Stimulated activated CD8-positive, alpha-beta memory T cell treated with anti-CD3 and anti-CD28 coated beads, Interleukin-4, amount 100 ng/mL, for 48 hours (primary cell): ENCODE measurements at regions not wholly inside any gene's neighbourhood (a gene's known extent, or its start where the extent isn't known, plus 50 kb on each side); places are given as distances from the start of the nearest gene placed in this dataset.
"Not testable (repeated sequence)": the region's sequence is repeated elsewhere in the genome, so short reads cannot be mapped to it uniquely, and the experiment has no call there.

Experiments used
- DNase-seq: peaks from one replicate; pipeline ENCODE4 v3.0.0-alpha.2; 2020

DNA sequence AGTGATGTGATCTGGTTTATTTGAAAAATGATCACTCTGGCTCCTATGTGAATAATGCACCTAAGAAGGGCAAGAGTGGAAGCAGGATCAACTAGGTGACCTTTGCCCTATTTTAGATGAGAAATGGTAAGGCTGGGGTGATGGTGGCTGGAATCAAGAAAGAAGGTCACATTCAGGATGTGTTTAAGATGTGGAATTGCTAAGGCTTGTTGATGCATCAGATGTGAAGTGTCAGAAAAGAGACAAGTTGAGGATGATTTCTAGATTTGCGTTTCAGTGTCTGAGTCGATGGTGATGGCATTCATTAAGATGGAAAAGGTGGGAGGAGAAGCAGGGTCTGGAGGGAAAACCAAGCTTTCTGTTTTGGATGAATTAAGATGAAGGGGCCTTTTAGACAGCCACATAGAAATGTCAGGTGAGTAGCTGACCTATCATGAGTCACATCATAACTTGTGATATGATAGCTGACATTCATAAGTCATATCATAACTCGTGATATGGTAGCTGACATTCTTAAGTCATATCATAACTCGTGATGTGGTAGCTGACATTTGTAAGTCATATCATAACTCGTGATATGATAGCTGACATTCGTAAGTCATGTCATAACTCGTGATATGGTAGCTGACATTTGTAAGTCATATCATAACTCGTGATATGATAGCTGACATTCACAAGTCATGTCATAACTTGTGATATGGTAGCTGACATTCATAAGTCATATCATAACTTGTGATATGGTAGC is 101.2 kb upstream of the SEC11C start:
- DNase-seq, result no peak

DNA sequence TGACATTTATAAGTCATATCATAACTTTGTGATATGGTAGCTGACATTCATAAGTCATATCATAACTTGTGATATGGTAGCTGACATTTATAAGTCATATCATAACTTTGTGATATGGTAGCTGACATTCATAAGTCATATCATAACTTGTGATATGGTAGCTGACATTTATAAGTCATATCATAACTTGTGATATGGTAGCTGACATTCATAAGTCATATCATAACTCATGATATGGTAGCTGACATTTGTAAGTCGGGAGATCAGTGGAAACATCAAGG is 100.7 kb upstream of the SEC11C start:
- not testable (repeated sequence) for DNase-seq

DNA sequence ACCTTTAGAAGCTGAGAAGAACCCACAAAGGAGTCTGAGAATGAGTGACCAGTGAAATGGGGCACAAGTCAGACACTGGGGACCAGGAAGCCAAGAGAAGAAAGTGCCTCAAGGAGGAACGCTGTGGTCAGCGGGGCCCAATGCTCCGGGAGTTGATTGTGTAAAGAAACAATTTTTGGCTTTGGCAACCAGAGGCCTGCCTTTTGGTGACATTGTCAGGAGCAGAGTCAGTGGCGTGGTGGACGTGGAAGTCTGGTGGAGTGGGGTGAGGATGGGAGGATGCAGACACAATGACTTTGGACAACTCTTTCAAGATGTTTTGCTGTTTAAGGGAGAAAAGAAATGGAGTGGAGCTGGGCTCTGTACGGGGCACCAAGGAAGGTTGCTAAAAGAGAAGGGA is 100.2 kb upstream of the SEC11C start:
- DNase-seq, result no peak

DNA sequence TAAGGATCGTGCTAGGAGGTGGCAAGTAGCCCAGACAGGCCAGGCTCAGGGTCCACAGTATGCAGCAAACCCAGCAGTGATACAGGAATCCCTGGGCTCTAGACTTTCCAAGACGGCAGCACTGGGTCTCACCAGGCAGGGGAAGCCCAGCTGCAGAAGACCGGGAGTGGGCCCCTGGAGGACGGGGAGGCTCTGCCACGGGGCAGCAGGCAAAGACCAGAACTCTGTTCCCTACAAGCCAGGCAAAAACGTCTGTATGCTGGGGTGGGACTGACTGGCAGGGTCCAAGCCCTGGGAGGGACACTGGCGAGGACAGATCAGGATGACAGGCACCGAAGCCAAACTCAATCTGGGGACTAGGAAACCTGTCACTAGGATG is 98.9 kb upstream of the SEC11C start:
- DNase-seq, result no peak

DNA sequence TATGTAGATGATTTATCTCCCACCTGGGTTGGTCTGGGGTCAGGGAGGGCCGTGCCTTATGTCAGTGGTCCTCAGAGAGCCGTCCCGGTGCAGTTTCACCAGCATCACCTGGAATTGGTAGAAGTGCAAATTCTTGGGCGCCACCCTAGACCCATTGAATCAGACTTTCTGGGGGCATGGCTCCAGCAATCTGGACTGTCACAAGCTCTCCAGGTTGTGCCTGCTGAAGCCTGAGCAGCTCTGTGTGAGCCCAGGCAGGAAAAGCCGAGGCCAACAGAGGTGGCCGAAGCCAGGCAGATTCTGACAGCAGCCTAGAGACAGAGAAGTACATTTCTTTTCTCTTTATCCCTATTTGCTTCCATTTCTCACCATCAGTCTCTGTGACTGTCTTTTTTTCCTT is 98.4 kb upstream of the SEC11C start:
- no peak for DNase-seq

DNA sequence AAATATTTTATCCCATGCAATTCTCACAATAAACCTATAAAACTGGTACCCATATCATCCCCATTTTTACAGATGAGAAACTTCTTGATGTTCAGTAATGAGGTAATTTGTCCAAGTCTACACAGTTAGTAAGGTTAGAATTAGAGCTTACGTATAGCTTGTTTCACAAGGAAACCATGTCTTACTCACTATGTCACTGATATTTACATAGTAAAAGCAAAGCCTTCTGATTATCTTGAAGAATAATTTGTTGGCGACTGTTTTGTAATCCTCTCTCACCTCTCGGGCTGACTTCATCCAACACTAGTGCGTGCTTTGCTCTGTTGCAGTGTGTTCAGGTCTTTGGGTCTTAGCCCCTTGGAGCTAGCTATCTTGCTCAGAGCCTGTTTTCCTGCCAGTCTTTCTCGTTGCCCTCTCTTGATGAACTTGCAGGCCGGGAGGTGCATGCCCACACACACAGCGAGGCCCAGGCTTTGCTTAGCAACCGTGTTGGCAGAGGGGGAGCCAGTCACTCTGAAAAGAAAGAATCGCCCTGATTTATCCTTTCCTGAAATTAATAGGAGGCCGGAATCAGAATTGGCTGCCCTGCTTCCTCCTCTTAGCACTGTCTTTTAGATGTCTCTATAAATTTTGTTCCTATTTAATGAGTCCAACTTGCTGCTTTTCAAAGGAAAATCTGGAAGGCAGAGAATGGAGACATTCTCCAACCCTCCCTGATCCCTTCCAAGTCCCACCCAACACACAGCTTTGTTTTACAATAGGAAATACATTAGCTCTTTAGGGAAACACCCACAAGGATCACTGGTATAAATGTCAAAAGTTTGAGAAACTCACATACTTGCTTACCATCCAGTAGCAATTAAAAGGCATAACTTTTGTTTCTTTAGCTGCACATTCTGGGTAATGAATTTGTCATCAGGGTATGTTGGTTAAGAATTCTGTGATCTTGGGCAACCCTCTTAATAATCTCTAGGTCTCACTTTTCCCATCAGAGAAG is 97.6 kb upstream of the SEC11C start:
- no peak for DNase-seq

DNA sequence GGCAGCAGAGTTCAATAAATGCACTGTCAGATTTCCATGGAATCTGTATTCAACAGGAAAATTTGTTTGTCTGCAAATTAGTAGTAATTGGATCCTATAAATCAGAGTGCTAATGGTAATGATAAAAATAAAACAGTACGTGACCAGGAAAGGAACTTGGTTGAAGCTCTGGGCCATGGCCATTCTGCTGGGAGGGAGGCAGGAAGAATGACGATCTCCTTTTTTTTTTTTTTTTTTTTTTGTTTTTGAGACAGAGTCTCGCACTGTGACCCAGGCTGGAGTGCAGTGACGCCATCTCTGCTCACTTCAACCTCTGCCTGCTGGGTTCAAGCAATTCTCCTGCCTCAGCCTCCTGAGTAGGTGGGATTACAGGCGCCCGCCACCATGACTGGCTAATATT is 94.8 kb upstream of the SEC11C start:
- DNase-seq, result no peak

DNA sequence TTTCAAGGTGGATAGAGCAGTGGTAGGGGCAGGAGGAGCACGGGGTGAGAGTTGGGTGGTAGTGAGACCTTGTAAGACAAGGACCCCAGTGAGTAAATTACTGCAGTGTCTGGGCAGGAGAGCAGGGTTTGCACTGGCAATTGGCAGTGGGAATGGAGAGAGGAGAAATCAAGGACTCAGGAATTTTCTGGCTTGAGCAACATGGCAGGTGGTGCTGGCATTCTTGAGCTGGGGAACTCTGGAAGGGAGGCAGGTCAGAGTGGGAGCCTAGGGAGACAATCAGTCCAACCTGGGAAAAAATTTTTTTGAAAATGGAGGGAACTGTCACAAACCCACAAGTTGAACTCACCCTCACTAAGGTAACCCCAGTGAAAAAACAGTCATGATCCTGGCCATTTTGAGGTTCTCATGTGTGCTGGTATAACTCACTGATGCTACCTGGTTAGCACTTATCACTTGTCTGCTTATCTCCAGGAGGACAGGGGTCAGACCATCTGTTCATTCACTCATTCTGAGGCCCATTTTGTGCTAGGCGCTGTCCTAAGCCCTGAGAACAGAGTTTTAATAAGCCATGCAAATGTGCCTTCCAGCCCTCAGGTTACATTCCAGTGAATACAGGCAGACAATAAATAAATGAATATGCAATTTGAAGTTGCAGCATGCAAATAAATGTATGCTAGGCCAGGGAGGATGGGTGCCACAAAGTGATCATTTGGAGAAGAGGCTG is 92.2 kb upstream of the SEC11C start:
- DNase-seq, result no peak

DNA sequence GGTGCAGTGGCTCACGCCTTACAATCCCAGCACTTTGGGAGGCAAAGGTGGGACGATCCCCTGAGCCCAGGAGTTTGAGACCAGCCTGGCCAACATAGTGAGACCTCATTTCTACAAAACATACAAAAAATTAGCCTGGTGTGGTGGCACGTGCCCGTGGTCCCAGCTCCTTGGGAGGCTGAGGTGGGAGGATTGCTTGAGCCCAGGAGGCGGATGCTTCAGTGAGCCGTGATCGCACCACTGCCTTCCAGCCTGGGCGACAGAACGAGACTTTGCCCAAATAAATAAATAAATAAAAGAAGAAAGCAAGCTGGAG is 91.7 kb upstream of the SEC11C start:
- DNase-seq, result no peak

DNA sequence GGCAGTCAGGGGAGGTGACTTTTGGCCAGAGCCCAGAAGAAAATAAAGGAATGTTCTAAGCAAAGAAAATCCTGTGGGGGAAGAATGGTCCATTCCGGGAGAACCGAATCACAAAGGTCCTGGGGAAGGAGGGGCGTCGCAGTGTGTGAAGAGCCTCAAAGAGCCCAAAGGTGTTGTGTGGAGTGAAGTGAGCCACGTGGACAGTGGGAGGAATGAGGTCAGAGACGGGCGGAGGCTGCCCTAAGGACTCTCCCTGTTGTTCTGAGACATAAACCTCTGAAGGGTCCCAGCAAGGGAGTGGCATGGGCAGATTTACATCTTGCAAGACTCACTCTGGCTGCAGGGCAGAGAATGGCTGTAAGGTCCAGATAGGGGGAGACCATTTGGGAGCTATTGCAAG is 91.3 kb upstream of the SEC11C start:
- no peak for DNase-seq

DNA sequence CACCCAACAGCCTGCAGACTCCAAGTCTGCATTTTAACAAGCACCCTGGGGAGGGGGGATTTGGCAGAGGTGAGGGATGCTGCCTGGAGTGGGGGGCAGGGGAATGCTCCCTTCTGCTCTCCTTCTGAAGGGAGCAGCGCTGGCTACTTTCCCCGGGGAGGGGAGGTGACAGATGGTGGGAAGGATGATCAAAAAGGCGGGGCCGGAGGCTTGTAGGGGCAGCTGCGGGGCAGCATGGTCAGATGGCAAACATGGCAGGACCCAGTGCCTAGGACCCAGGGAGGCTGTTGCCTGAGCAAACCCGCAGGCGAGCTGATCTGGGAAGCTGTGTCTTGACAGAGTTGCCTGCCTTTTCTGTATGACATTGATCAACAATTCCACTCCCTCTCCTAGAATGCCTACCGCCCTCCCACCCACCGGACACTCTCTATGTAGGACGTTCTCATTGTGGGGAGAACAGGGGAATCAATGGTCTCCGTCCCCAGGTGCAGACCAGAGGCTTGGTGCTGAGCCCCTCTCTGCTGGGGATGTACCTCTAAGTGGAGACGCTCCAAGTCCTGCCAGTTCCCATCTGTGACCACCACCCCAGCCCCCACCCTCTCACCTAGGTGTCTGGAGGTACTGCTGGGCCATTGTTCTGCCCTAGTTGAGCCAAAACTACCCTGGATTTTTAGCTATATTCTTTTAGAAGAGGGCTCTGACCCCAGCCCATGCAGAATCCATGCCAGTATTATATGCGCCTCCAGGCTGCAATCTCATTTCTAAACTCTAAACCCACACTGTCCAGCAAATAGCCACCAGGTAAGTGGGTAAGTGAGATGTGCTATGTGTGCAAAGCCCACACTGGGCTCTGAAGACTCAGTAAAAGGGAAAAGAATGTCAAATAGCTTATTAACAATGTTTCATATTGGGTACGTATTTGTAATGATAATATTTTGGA is 89.7 kb upstream of the SEC11C start:
- DNase-seq, result no peak

DNA sequence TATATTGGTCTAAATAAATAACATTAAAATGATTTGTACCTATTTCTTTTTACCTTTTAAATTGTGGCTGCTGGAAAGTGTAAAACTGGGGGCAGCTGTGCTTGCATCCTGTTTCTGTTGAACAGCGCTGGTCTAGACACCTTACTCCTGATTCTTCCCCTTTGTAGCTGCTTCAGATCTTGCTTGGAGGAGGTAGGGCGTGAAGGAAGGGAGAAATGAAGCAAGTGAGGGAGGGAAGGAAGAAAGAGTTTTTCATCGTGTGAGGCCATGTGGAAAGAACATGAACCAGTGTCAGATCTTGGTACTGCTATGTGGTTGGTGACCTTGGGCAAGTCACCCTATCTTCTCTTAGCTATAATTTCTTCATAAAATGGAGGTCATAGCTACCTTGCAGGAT is 89.0 kb upstream of the SEC11C start:
- no peak for DNase-seq

DNA sequence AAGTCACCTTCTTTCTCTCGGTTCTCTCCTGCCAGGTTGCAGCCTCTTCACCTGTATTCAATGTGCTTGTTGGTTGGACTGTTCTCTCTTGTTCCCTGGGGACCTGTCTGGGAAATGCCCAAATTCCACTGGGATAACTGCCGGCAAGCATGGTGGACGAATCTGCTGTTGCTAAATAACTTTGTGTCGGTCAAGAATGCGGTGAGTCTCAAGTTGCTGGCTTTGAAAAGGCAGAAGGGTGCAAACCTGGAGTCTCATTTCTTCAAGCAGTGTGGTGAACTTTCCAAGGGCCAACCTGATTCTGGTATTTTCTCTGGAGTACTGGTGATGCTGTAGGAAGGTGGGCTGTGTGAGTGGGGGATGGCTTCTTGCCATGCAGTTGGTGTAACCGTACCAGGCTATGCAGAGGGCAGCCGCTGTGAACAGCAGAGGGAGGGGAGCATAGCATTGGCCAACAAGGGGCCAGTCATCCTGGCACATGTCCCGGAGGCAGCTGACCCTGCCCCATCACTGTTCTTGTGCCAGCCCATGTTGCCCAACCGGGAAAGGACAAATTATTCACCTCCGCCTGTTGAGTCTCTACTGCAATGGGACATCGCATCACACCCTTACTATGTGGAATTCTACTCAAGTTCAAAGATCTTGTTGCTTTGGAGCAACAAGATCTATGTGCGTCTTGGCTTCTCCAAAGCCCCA is 88.1 kb upstream of the SEC11C start:
- no peak for DNase-seq

DNA sequence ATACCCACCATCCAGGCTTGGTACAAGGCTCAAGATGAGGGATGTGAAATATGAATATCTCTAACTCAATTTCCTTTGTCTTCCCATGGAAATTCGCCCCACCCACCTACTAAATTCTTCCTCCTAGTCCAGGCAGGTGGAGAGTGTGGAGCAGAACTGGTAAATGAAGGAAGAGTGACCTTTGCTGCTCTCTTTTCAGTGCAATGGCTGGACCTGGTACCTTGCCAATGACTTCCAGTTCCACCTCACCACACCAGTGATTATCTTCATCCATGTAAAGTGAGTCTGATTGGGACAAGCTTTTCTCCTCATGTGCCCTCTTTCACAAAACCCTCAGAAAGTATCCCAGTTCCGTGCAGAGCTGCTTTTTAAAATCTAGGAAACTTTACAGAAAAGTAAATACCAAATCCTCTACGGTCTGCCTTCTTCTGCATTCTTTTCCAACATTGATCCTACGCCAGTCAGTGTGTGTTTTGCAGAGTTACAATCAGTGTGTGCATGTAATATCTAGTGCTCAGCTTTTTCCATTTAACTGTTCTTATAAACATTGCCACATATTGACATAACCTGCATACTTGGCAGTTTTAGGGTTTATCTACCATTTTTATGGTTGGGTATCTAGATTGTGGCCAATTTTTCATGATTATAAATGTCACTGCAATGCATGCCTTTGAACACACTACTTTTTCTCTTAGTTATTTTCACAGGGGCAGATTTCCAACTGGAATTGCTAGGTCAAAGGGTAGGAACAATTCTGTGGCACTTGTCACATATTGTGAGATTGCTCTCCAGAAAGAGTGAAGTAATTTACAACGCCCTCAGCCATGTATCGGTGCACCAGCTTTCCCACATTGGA is 86.5 kb upstream of the SEC11C start:
- no peak for DNase-seq

DNA sequence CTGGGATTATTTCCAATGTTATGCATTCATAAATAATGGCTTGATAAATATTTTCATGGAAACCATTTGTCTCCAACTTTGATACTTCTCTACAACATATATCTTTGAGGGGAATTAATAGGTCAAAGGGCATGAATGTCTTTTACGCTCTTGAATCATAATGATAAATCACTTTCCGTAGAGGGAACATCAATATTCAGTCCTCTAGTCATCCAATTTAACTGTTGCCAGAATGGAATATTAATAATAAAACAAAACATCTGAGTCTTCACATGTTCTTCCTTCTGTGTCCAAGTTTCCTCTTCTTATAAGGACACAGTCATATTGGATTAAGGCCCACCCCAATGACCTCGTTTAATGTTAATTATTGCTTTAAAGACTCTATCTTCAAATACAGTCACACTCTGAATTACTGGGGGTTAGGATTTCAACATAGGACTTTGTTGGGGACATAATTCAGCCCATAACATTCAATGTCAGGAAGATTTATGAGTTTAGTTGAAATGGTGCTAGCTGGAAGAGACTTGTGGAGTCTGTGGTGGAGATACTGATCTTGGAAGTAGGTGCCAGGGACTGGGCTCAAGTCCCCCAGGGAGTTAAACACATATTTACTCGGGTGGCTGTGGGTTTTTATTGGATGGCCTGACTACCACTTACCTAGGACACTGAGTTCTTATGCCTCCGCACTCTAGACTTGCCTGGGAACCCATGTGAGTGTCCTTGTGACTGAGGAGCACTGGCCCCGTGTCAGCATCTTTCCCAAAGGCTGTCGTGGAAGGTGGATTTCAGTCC is 85.0 kb upstream of the SEC11C start:
- DNase-seq, result no peak

DNA sequence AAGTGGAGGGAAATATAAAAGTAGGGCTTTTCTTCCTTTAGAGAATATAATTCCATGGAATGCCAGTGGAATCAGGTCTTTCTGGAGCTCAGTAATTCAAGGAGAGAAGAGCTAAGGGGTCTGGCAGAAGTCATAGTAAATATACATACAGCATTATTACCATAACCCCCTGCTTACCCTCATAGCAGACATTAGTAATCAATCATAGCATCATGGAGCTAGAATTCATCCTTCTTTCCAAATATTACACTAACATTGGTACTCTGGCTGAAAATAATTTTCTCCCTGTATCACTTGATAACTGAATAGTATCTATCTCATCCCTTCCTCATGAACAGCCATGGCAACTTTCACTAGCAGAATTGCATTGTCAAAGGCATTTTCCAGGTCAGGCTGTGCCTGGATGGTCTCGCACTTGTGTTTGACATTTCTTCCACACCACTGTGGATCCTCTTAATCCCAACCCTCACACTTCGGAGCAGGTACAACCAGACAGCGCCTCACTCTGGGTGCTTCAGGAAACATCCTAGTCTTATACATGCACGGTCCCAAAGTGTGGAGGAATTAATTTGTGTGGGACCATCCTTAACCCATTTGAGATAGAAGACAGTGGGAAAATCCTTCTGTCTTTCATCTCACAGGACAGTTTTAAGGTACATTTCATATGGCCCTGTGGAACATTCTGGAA is 84.2 kb upstream of the SEC11C start:
- DNase-seq, result no peak

DNA sequence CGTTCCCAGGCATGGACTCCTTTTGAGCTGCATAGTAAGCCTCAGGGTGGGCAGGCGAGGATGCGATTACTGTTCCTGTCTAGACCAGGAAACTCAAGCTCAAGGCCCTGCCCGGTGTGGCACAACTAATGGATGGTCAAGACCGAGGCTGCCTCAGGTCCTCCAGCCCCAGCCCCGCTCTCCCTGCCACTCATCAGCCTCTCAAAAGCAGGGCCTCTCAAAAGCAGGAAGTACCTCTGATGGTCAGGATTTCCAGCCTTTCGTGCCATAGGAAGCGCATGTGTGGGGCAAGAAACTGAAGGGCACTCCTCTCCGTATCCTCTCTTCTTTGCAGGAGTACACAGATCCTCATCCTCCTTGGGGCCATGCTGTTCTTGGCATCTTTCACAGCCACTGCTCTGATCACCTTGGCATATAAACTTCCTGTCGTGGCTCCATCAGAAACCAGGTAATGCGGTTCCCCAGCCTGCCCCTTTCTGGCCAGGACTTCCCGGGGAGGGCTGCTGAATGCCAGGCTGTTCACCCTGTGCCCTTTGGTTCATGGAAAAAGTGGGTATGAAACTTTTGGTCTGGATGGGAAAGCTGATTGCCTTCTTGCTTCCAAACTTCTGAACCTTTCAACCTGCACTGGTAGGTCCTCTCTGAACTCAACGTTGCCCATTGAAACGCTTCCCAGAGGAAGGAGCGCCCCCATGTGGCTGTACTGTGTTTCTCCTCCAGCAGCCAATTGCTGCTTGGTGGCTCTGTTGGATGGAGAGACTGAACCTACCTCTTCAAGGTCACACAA is 82.8 kb upstream of the SEC11C start:
- no peak for DNase-seq

DNA sequence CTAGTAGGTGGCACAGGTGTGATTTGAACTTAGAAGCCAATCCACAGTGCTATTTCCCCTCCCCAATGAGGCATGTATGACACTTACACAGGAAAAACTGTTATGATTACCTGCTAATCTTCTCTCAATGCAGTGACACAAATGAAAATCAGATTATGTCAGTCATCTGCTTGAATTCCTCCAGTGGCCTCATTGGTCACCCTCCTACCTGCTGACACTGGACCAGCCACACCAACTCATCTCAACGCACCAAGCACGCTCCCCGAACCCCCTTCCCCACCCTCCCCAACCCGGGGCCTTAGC is 82.2 kb upstream of the SEC11C start:
- no peak for DNase-seq

DNA sequence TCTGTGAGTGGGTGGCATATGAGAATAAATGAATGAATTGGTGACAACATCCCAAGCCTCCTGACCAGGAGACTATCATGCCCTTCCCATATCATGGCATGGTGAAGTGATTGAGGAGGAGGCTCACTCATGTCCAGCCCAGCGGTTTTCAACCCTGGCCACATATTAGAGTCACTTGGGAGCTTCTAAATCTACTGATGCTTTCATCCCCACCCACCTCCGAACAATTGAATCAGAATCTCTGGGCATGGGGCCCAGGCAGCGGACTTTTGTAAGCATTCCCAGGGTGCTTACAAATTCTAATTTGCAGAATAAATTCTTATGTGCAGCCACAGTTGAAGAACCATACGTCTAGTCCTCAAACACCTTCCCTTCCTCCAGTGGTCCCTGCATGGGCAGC is 81.7 kb upstream of the SEC11C start:
- no peak for DNase-seq
